NCI-H2029 (cell line): ENCODE measurements at regions not wholly inside any gene's neighbourhood (a gene's known extent, or its start where the extent isn't known, plus 50 kb on each side); places are given as distances from the start of the nearest gene placed in this dataset.

Source experiments
- DNase-seq: peaks from one replicate; lab custom pipeline; 2025; lab: John Stamatoyannopoulos, UW

DNA sequence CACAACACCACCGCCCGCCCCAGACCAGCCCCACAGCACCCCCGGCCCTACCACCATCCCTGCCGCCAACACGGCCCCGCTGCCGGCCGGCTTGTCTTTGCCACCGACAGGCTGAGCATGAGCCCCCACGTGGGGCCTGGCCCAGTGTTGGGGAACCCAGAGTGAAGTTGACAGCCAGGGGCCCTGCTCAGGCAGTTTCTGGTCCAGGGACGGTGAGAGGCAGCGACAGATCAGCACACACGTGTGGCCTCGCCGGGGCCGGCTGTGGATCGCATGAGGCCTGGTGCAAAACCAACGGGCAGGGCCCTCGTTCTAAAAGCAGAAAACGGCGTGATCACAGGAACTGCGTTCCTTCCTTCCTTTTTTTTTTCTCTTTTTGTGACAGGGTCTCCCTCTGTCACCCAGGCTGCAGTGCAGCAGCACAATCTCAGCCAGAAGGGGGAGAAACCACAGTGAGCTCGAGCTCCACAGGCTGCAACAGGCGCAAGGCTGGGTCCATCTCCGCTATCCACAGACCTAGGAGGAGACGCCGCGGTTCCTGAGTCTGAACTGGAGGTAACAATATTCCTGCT is 50.5 kb upstream of the FBRSL1 start:
- DNase-seq, result no peak

DNA sequence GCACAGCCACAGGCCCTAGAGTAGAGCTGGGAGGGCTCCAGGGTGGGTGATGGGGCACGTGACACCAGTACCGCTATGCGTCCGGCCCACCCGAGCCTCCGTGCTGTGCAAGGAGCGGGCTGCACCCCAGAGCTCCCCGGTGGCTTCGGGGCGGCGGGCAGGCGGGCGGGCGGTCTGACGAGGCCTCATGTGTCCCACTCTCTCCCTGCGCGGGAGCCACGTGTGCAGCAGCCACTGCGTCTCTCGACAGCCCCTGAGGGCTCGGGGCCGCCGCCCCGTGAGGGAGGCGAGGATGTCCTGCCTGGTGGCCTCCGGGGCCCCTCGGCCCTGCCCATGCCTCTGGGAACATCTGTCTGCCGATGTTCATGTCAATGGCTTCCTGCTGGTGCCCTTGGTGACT is 51.2 kb upstream of the FBRSL1 start:
- DNase-seq, result no peak

DNA sequence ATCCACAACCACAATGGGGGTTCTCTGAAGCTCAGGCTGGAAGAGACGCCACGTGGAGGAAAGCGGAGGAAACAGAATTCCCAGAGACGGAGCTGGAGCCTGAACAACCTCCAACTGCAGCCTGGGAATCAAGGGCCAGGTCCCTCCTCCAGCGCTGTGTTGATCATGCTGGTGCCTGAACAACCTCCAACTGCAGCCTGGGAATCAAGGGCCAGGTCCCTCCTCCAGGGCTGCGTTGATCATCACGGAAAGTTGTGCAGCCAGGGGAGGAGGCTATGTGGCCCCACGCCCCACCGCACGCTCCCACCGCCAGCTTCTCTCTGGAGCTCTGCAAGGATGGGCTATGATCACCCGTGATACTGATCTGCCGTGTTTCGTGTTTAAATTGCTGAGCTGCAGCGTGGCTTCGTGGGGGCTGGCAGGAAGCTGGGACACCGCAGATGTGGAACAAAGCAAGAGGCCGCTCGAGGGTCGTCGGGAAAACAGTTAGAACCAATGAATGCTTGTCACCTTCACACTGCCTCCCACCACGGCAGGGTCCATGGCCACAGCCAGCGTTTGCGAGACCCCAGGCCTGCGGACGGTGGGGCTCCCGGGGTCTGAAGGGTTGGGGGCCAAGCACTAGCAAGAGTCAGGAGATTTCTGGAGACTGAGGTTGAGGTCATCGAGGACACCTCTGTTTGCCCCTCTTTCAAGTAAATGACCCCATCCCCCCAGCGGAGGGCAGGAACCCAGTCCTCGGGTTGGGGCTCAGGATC is 51.8 kb upstream of the FBRSL1 start:
- no peak for DNase-seq

DNA sequence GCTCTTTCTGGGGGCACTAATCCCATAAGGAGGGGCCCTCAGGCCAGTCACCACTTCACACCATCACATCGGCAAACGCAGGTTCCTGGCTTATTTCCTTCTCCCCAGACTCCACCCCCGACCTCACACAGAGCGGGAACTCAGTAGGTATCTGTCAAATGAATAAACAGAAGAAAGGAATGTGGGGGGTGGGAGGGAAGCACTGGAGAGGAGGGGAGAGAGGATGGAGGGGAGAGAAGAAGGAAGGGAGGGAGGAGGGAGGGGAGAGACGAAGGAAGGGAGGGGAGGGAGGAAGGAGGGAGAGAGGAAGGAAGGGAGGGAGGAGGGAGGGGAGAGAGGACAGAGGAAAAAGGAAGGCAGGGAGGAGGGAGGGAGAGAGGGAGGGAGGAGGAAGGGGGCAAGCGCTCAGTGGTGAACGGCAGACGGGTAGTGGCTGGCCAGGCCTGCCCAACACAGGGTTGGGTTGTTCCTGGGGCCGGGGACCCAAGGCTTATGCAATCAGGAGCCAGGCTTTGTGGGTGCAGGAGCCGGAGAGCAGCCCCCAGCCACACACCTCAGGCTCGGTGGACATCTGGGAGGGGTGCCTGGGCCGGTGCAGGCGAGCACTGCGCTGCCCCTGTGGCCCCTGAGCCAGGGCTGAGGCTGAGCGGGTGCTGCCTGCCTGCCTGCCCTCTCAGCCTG is 52.6 kb upstream of the FBRSL1 start:
- no peak for DNase-seq

GRCh38 chr12:132436791-132437251 is 53.1 kb upstream of the FBRSL1 start:
- DNase-seq, result no peak

DNA sequence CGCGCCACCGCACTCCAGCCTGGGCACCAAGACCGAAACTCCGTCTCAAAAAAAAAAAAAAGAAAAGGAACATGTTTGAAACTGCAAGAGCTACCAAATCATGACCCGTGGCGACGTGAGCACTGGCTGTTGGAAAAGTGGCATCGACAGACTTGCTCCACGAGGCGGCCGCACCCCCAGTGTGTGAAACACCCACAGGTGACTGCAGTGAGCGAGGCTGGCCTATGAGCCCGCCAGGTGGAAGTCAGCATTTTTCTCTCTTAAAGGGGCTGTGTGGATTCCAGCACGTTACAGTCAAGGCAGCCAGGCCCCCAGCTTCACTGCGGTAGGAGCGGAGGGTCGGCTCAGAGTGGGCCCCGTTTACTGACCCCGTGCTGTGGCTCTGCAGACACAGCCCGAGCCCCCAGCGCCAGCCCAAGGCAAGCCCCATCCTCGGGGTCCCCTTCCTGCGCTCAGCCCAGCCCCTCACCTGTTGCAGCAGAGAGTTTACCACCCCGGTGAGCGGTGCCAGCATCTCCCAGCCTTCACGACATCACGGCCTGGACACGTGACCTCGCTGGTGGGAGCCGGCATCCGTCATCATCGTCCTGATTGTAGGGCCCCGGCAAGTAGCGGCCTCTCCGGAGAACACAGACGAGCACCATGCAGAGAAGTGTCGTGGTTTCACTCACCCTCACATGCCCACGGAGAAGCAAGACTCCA is 54.3 kb upstream of the FBRSL1 start:
- no peak for DNase-seq

DNA sequence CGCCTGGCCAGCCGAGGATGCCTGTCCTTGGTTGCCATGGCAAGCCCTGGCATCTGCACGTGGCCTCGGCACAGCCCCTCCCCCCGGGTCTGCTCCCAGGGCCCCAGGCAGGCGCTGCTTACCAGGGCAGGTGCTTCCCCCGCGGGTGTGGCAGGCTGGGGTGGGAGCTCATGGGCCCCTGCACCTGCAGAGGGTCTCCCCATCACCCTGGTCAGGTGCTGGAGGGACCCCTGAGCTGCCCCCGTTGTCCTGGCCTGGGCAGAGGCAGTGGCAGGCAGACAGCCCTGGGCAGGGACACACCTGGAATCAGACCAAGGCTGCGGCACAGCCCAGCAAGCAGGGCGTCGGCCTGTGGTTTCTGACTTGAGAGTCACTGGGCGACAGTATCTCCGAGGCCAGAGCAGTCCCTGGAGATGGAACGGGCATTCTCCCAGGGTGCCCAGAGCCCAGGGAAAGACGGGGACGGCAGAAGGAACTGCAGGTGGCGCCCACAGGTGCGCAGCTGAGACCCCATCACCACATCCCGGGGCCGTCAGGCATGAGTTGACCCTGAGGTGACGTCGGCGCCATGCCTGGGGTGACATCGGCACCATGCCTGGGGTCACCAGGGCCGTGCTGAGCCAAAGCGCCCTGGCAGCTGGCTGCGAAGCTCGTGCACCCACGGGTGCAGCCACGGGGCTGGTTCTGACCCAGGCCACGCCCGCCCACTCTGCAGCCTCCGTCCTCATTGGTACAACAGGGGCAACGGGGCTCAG is 56.1 kb upstream of the FBRSL1 start:
- DNase-seq, result no peak

DNA sequence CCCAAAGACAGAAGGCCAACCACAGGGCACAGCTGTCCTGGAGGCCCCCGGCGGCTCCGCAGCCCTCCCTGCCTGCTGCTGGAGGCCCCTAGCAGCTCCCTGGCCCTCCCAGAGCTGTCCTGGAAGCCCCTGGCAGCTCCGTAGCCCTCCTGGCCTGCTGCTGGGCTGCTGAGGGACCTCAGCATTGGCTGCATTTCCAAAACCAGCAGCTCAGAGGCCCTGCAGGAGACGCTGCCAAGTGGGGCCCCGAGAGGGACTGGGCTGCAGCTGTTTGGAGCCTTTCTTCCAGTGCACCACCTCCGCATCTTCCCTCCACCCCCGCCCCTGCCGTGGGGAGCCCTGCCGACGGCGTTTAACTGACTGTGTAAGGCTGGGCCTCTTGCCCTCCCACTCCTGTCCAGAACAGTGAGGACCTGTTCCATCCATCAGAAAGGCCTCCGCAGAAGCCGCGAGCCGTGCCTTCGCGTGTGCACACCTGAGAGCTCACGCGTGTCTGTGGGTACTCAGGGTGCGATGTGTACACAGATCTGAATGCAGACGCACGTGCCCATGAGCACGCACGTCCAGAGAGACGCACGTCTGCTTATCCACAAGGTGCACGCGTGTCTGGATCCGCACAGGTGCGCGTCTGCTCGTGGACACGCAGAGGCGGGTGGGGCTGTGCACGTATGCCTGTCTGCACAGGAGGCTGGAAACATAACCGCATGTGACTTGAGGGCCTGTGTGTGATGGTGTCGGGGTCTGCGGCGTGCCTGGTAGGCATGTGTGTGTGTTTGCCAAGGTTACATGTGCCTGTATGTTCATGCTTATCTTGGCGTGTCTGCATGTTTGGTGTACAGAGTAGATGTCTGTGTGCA is 57.0 kb upstream of the FBRSL1 start:
- no peak for DNase-seq

DNA sequence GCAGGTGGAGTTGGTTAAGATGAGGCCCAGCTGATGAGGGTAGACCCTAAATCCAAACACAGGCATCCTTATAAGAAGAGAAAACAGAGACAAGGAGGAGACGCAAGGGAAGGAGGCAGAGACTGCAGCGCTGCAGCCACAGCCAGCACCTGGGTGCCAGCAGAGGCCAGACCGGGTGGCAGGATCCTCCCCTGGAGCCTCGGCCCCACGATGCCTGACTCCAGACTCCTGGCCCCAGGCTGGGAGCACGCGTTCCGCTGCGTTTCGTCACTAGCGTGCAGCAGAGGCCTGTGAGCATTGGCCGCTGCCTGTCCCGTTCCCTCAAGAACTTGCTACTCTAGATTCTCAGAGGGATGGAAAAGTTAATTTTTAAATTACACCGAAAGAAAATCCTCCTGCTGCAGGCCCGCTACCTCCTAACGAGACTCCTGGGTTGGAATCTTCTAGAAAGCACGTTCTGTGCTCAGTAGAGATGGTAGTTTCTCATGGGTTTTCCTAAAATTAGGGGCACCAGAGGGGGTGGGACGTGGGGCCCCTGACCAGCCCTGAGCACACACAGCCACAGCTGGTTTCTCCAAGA is 57.7 kb upstream of the FBRSL1 start:
- no peak for DNase-seq

GRCh38 chr12:132430838-132431774 is 58.8 kb upstream of the FBRSL1 start:
- peak; percentile 39 for DNase-seq

DNA sequence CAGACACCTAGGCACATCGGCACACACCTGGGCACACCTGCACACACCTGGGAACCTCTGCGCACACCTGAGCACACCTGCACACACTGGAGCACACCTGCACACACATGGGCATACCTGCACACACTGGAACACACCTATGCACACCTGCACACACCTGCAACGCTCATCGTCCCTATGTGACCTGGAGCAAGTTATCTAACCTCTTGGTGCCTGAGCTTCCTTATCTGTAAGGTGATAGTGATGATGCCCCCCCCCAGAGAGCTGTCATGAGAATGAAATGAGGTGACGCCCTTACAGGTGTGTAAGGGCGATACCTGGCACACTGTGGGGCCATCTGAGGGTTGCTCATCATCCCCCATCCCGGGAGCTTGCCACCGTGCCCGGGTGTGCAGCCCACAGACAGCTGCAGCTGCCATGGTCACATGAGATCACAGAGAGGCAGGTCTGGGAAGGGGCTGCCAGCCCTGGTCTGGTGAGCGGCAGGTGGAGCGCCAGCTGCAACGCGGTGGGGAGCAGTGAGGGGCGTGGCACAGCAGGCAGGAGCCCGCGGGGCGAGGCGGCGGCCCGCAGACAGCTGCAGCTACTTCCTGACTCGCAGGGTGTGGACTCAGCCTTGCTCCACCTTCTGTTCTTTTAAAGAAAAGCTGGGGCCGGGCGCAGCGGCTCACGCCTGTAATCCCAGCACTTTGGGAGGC is 59.9 kb upstream of the FBRSL1 start:
- DNase-seq, result peak; percentile 89

GRCh38 chr12:132429602-132429945 is 60.4 kb upstream of the FBRSL1 start:
- DNase-seq, result peak; percentile 65

- peak; percentile 36 for DNase-seq
These were observed 60.9 kb upstream of the FBRSL1 start for GRCh38 chr12:132428936-132429601.

DNA sequence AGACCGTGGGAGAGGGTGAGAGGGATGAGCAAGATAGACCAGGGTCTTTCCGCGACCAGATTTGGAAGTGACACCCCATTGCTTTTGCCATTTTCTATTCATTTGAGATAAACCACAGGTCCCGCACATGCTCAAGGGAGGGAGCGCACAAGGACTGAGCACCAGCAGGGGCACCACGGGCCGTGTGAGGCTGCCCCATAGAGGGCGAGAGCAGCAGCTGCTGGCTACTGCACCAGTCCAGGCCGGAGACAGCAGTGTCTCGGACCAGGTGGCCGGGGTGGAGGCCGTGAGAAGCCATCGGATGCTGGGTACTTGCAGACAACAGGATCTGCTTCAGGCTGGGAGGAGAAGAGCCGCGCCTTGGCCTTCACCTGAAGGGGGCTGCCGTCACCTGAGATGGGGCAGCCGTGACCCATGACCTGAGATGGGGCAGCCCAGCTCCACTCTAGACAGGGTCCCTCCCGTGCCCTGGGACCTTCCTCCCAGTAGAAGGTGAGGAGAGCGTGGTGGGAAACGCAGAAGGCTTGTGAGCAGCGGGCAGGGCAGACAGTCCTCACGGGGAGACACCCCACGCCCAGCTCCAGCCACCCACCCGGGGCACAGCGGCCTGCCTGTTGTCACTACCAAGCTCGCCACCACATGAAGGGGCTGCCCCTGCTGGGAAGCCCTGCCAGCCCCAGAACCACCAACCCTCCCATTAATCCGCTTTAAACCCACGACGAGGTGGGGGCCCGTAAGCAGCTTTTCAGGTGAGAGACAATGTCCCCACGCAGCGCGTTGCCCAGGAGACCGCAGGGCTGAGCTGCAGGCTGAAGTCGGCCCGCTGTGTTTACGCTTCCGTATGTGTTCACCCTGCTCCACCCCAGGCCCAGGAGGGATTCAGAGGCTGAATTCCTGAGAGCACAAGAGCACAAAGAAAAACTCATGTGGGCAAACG is 61.7 kb upstream of the FBRSL1 start:
- DNase-seq, result peak; percentile 33

DNA sequence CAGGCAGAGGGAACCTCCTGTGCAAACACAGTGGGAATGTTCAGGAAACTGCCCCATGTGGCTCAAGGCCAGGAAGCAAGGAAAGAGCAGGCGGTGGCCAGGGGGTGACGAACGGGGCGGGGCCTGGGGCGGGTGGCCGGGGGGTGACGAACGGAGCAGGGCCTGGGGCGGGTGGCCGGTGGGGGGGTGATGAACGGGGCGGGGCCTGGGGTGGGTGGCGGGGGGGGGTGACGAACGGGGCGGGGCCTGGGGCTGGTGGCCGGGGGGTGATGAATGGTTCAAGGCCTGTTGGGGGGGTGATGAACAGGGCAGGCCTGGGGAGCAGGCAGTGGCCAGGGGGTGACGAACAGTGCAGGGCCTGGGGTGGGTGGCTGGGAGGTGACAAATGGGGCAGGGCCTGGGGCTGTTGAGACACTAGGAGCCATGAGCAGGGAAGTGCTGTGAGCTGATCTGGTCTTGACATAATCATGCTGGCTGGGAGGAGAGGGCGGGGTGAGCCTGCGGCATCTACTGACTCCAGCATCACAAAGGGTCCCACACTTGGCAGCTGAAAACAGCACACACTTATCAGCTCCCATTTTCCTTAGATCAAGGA is 62.7 kb upstream of the FBRSL1 start:
- peak; percentile 43 for DNase-seq

GRCh38 chr12:132426349-132427173 is 63.4 kb upstream of the FBRSL1 start:
- DNase-seq, result no peak
